ENCODE measurements at regions not wholly inside any gene's neighbourhood (a gene's known extent, or its start where the extent isn't known, plus 50 kb on each side); places are given as distances from the start of the nearest gene placed in this dataset.
"Not testable (repeated sequence)": the region's sequence is repeated elsewhere in the genome, so short reads cannot be mapped to it uniquely, and the experiment has no call there.

DNA sequence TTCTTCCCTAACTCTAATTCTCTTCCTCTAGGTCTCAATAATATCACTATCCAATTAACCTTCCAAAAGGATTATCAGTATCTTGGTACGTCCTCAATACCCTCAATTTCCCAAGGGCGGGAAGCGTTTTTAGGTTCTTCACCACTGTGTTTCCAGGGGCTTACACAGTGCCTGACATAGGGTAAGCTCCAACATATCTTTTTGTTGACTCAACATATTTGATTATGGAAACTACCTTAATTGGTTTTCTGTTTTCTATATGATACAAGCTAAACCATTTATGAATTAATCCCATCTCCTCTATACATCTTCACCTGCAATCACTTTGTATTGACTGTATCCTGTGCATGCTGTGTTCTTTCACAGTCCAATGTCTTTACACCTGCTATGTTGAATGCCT is 987.3 kb downstream of the GRID1 start:
- no peak overlapping the region for H3K4me3 ChIP-seq (replicated peaks; ENCODE audit: low read depth, low read length)
- no peak for DNase-seq (ENCODE audit: low read depth)
- TF ChIP-seq, protein P1, sequence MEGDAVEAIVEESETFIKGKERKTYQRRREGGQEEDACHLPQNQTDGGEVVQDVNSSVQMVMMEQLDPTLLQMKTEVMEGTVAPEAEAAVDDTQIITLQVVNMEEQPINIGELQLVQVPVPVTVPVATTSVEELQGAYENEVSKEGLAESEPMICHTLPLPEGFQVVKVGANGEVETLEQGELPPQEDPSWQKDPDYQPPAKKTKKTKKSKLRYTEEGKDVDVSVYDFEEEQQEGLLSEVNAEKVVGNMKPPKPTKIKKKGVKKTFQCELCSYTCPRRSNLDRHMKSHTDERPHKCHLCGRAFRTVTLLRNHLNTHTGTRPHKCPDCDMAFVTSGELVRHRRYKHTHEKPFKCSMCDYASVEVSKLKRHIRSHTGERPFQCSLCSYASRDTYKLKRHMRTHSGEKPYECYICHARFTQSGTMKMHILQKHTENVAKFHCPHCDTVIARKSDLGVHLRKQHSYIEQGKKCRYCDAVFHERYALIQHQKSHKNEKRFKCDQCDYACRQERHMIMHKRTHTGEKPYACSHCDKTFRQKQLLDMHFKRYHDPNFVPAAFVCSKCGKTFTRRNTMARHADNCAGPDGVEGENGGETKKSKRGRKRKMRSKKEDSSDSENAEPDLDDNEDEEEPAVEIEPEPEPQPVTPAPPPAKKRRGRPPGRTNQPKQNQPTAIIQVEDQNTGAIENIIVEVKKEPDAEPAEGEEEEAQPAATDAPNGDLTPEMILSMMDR (IDR thresholded peaks at IDR 0.05; ENCODE audit: low read length, missing control alignments): no peak

DNA sequence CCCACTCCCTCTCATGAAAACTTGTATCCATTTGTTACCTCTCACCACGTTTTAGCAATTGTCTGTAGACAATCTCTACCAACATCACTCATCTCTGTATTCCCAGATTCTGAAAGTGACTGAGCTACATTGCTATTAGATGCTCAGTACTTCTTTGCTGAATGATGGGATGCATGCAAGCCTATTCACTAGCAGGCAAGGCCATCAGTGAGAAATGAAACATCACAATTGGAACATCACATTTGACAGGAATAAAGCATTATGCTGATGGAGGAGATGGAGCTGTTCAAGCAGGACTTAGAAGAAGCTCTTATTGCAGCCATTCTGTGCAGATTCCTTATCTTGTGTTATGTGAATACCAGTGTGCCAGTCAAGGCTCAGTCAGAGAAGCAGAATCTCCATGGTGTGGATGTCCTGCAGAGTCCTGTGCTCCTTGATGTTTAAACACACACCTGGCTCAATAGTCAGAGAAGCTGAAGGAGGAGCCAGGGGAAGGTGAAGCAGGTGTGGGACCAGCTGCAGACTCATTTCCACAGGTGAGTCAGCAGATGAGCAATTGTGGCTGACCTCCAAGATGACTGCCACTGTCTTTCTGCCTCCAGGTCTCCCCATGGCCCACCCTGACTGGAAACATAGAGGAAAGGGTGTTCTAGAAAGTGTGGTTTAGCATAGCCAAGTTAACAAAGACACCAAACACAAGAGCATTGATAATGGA is 965.5 kb downstream of the GRID1 start:
- no peak overlapping the region for H3K4me3 ChIP-seq (replicated peaks; ENCODE audit: low read depth, low read length)
- TF ChIP-seq, protein P1 (IDR thresholded peaks at IDR 0.05; ENCODE audit: low read length, missing control alignments): no peak

DNA sequence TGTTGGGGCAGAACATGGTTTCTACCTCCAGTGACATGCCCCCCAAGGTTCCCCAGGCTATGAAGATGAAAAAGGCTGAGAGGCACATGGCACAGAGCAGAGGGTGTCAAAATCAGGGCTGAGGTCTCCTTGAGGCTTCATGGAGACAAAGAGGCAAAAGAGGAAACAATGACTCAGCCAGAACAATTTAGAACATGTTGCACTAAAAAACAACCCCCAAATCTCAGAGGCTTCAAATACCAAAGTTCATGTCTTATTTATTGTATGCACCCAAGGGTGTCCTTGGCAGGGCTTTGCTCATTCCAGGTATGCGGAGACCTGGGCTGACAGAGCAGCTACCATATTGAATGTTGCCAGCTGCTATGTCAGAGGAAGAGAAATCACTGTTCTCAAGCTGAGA is 964.1 kb downstream of the GRID1 start:
- TF ChIP-seq, protein P1 (IDR thresholded peaks at IDR 0.05; ENCODE audit: low read length, missing control alignments): no peak
- H3K4me3 ChIP-seq (replicated peaks; ENCODE audit: low read depth, low read length): no peak overlapping the region
- DNase-seq (ENCODE audit: low read depth): no peak

More for the DNA sequence above, 965.5 kb downstream of the GRID1 start:
- DNase-seq (ENCODE audit: low read depth): no peak

DNA sequence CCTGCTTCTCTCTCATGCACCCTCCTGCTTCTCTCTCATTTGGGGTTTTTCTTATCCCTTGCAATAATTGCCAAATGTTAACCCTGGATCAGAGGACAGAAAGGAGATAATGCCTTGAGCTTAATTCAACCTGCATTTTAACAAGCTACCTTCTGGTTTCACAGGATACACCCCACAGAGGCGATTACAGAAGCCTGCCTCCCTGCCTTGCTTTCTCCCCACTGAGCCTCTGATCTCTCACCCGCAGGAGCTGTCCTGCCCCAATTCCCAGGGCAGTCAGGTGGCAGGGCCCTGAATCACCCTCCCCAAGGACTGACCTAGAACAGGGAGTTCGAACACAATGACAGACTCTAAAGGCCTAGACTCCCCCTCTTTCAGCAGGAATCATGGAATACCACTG is 959.5 kb downstream of the GRID1 start:
- no peak overlapping the region for H3K4me3 ChIP-seq (replicated peaks; ENCODE audit: low read depth, low read length)
- DNase-seq (ENCODE audit: low read depth): no peak
- TF ChIP-seq, protein P1 (IDR thresholded peaks at IDR 0.05; ENCODE audit: low read length, missing control alignments): no peak

DNA sequence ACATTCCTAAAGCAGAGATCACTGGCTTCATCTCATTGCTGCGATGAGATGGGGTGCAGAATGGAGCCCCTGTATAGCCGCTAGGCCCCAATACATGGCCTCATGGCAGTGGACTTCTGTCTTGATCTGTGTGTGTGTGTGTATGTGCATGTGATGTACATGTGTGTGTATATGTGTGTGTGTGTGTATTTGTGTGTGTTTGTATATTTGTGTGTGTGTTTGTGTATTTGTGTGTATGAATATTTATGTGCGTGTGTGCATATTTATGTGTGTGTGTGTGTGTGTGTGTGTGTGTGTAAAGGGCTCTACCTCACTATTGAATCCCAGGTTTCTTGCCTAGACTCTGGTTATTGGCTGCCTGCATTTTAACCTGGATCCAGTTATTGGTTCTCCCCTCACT is 958.2 kb downstream of the GRID1 start:
- no peak for DNase-seq (ENCODE audit: low read depth)
- no peak overlapping the region for H3K4me3 ChIP-seq (replicated peaks; ENCODE audit: low read depth, low read length)
- TF ChIP-seq, protein P1 (IDR thresholded peaks at IDR 0.05; ENCODE audit: low read length, missing control alignments): no peak

DNA sequence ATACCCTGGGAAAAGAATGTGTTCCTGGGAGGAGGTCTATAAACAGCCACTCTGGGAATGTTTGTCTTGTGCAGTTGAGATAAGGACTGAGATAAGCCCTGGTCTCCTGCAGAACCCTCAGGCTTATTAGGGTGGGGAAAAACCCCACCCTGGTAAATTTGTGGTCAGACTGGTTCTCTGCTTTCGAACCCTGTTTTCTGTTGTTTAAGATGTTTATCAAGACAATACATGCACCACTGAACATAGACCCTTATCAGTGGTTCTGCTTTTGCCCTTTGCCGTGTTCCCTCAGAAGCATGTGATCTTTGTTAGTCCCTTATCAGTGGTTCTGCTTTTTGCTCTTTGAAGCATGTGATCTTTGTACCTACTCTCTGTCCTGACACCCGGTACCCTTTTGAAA is 956.0 kb downstream of the GRID1 start:
- not testable (repeated sequence) for DNase-seq (ENCODE audit: low read depth); H3K4me3 ChIP-seq (replicated peaks; ENCODE audit: low read depth, low read length)

DNA sequence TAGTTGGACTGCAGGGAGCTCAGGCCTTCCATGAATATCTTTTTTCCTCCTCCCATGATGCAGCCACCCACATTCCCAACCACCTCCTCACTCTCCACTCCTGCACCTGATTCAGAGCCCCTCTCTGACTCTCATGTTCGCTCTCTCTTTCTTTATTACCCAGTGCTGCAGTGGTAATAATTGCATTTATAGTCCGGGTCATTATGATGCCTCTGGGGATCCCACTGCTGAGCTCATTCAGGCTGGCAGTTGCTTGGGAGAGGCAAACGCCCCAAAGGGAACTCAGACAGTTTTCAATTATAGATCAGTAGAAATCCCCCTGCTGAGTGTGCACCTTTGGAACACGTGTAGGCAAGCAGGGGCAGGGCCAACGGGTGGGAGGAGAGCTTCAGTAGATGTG is 953.0 kb downstream of the GRID1 start:
- TF ChIP-seq, protein P1 (IDR thresholded peaks at IDR 0.05; ENCODE audit: low read length, missing control alignments): no peak
- DNase-seq (ENCODE audit: low read depth): no peak

More for the DNA sequence above, 953.0 kb downstream of the GRID1 start:
- H3K4me3 ChIP-seq (replicated peaks; ENCODE audit: low read depth, low read length): no peak overlapping the region

Data from fibroblast of pulmonary artery (primary cell).